Left ventricle myocardium inferior (tissue), 1 donor: ENCODE measurements at regions not wholly inside any gene's neighbourhood (a gene's known extent, or its start where the extent isn't known, plus 50 kb on each side); places are given as distances from the start of the nearest gene placed in this dataset.

ENCODE experiments used
- DNase-seq: peaks from one replicate; pipeline ENCODE4 v3.0.0-alpha.2; 2020
- H3K27ac ChIP-seq: fragments of 200-600 bp; replicated peaks from 2 replicates; pipeline ENCODE4 v1.8.0; 2021
- H3K27me3 ChIP-seq: fragments of 200-600 bp; 2 replicates; pipeline ENCODE4 v1.8.0; 2021; ENCODE audit warnings: low read depth
- H3K36me3 ChIP-seq: fragments of 200-600 bp; 2 replicates; pipeline ENCODE4 v1.8.0; 2021
- H3K4me1 ChIP-seq: fragments of 200-600 bp; 2 replicates; pipeline ENCODE4 v1.8.0; 2021
- H3K4me3 ChIP-seq: fragments of 200-600 bp; 2 replicates; pipeline ENCODE4 v1.8.0; 2021; ENCODE audit warnings: mild to moderate bottlenecking, moderate library complexity
- H3K9me3 ChIP-seq: fragments of 200-600 bp; replicated peaks from 2 replicates; pipeline ENCODE4 v1.8.0; 2021
- CTCF ChIP-seq: fragments of 200-600 bp; IDR thresholded peaks from 2 replicates; pipeline ENCODE4 v1.8.0; 2021; ENCODE audit warnings: antibody characterized with exemption, mild to moderate bottlenecking, borderline replicate concordance
- intact Hi-C: fragments of 100-400 bp; cut with micrococcal nuclease; formaldehyde crosslinking; loops from one replicate; pipeline ENCODE4 v1.11.0; 2022
- donor health status: DM: no; HTN: yes; CAD: no; lungs with severe emphysema.

- DNase-seq: no peak
- Histone ChIP-seq H3K4me1 (no peaks in the 10 kb centered on the region), H3K27me3 (no peaks in the 10 kb centered on the region)
Measured at GRCh38 chr3:80496452-80496851, 728.7 kb upstream of the ROBO1 start.

GRCh38 chr3:80492162-80492561 lies 724.4 kb upstream of the ROBO1 start:
- no peak for TF ChIP-seq CTCF
- no peak for DNase-seq
- H3K27me3 ChIP-seq: no peaks in the 10 kb centered on the region
- peaks cover 3% of the 10 kb centered on the region for H3K9me3 ChIP-seq
- intact Hi-C loops: no loop called here
- H3K27ac ChIP-seq: no peak overlapping the region
- H3K4me3 ChIP-seq: no peak overlapping the region
- no peaks in the 10 kb centered on the region for H3K36me3 ChIP-seq
- no peaks in the 10 kb centered on the region for H3K4me1 ChIP-seq

More at GRCh38 chr3:80496452-80496851, 728.7 kb upstream of the ROBO1 start:
- no peaks in the 10 kb centered on the region for H3K36me3 ChIP-seq
- no peak overlapping the region for H3K27ac ChIP-seq
- TF ChIP-seq CTCF: no peak
- H3K9me3 ChIP-seq: peaks cover 6% of the 10 kb centered on the region
- intact Hi-C loops: no loop called here
- no peak overlapping the region for H3K4me3 ChIP-seq

DNA sequence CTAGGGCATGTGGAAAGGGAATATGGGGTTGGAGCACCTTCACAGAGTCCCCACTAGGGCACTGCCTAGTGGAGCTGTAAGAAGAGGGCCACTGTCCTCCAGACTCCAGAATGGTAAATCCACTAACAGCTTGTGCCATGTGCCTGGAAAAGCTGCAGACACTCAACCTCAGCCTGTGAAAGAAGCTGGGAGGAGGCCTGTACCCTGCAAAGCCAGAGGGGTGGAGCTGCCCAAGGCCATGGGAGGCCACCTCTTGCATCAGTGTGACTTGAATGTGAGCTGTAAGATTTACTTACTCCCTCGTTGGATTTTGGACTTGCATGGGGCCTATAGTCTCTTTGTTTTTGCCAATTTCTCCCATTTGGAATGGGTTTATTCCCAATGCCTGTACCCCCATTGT lies 705.2 kb upstream of the ROBO1 start:
- H3K27ac ChIP-seq: no peak overlapping the region
- no peaks in the 10 kb centered on the region for H3K36me3 ChIP-seq
- intact Hi-C loops: no loop called here
- H3K4me3 ChIP-seq: no peak overlapping the region
- H3K27me3 ChIP-seq: no peaks in the 10 kb centered on the region
- H3K4me1 ChIP-seq: no peaks in the 10 kb centered on the region
- H3K9me3 ChIP-seq: no peaks in the 10 kb centered on the region
- no peak for DNase-seq
- TF ChIP-seq CTCF: no peak

DNA sequence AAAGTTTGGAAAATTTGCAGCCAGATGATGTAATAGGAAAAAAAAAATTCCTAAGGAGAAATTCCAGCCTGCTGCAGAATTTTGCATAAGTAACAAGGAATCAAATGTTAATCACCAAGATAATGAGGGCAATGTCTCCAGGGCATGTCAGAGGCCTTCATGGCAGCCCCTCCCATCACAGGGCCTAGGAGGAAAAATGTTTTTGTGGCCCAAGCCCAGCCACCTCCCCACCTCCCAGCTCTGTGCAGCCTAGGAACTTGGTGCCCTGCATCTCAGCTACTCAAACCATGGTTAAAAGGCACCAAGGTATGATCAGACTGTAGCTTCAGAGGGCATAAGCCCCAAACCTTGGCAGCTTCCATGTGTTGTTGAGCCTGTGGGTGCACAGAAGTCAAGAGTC lies 704.7 kb upstream of the ROBO1 start:
- Histone ChIP-seq H3K4me1 (no peaks in the 10 kb centered on the region), H3K36me3 (no peaks in the 10 kb centered on the region), H3K9me3 (no peaks in the 10 kb centered on the region), H3K27me3 (no peaks in the 10 kb centered on the region), H3K4me3 (no peak overlapping the region), H3K27ac (no peak overlapping the region)
- TF ChIP-seq CTCF: no peak
- DNase-seq: no peak
- intact Hi-C loops: no loop called here

DNA sequence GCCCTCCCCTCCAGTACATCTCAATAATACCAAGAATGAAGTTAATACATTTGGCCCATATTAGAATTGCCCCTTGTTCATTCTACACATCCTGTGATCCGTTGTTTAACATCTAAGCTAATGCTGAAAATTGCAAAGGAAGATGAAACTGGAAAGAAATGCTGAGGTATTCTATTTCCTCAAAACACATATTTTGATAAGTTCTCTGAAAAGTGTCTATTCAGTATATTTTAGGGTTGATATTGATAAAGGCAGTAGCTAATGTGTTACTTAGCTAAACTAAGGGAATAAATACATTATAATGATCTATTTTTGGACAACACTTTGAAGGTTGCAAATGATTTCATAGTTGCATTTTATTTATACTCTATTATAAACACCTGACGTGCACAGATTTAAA lies 702.6 kb upstream of the ROBO1 start:
- Histone ChIP-seq H3K9me3 (peaks cover 3% of the 10 kb centered on the region), H3K27ac (no peak overlapping the region), H3K36me3 (no peaks in the 10 kb centered on the region), H3K4me3 (no peak overlapping the region), H3K4me1 (no peaks in the 10 kb centered on the region), H3K27me3 (no peaks in the 10 kb centered on the region)
- DNase-seq: no peak
- intact Hi-C loops: no loop called here
- no peak for TF ChIP-seq CTCF

GRCh38 chr3:80465746-80466145 lies 697.9 kb upstream of the ROBO1 start:
- intact Hi-C loops: no loop called here
- Histone ChIP-seq H3K27ac (no peak overlapping the region), H3K9me3 (peaks cover 3% of the 10 kb centered on the region), H3K4me1 (no peaks in the 10 kb centered on the region), H3K36me3 (no peaks in the 10 kb centered on the region), H3K4me3 (no peak overlapping the region), H3K27me3 (no peaks in the 10 kb centered on the region)
- DNase-seq: no peak
- TF ChIP-seq CTCF: no peak
